ENCODE measurements at regions not wholly inside any gene's neighbourhood (a gene's known extent, or its start where the extent isn't known, plus 50 kb on each side); places are given as distances from the start of the nearest gene placed in this dataset.

- TF ChIP-seq, protein P1, sequence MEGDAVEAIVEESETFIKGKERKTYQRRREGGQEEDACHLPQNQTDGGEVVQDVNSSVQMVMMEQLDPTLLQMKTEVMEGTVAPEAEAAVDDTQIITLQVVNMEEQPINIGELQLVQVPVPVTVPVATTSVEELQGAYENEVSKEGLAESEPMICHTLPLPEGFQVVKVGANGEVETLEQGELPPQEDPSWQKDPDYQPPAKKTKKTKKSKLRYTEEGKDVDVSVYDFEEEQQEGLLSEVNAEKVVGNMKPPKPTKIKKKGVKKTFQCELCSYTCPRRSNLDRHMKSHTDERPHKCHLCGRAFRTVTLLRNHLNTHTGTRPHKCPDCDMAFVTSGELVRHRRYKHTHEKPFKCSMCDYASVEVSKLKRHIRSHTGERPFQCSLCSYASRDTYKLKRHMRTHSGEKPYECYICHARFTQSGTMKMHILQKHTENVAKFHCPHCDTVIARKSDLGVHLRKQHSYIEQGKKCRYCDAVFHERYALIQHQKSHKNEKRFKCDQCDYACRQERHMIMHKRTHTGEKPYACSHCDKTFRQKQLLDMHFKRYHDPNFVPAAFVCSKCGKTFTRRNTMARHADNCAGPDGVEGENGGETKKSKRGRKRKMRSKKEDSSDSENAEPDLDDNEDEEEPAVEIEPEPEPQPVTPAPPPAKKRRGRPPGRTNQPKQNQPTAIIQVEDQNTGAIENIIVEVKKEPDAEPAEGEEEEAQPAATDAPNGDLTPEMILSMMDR (IDR thresholded peaks at IDR 0.05) = no peak
- DNase-seq (ENCODE audit: extremely low spot score, unreplicated experiment) = no peak
- peaks cover 49% of the 10 kb centered on the region for H3K27me3 Mint-ChIP-seq (ENCODE audit: unreplicated experiment)
- H3K36me3 Mint-ChIP-seq (ENCODE audit: unreplicated experiment) = no peaks in the 10 kb centered on the region
- no peaks in the 10 kb centered on the region for H3K4me1 Mint-ChIP-seq (ENCODE audit: unreplicated experiment)
- peaks cover 9% of the 10 kb centered on the region for H3K9me3 Mint-ChIP-seq (ENCODE audit: unreplicated experiment)
- no peak overlapping the region for H3K4me3 Mint-ChIP-seq (ENCODE audit: unreplicated experiment)
- H3K27ac Mint-ChIP-seq (ENCODE audit: unreplicated experiment) = no peak overlapping the region
Measured at GRCh38 chr1:25106352-25106751, 126.0 kb downstream of the SYF2 start.

- TF ChIP-seq, protein P1 (IDR thresholded peaks at IDR 0.05) = no peak
- Mint-ChIP-seq H3K4me1 (ENCODE audit: unreplicated experiment) (no peaks in the 10 kb centered on the region), H3K4me3 (ENCODE audit: unreplicated experiment) (no peak overlapping the region), H3K27ac (ENCODE audit: unreplicated experiment) (no peak overlapping the region), H3K9me3 (ENCODE audit: unreplicated experiment) (peaks cover 9% of the 10 kb centered on the region), H3K36me3 (ENCODE audit: unreplicated experiment) (no peaks in the 10 kb centered on the region), H3K27me3 (ENCODE audit: unreplicated experiment) (peaks cover 47% of the 10 kb centered on the region)
- no peak for DNase-seq (ENCODE audit: extremely low spot score, unreplicated experiment)
Measured at GRCh38 chr1:25105836-25106235, 126.5 kb downstream of the SYF2 start.

DNA sequence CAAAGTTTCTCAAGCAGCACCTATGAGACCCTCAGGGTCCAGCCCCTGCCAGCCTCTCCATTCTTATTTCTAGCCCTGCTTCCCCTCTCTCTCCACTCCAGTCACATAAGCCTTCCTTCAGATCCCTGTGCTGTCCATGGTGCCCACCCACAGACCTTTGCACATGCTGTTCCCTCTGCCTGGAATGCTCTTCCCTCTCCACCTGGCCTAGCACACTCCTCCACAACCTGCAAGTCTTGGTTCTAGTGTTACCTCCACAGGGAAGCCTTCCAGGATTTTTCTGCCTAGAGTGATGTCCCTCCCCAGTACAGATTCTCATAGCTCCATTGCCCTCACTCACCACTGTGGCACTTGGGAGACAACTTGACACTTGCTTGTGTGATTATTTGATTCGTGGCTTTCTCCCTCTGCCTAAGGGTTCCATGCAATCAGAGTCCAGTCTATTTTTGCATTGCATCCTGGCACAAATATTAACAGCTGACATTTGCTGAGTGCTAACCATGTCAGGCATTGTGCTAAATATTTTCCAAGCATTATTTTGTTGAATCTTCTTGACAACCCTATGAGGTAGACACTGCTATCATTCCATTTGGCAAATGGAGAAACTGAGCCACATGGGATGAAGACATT lies 127.3 kb downstream of the SYF2 start:
- H3K4me1 Mint-ChIP-seq (ENCODE audit: unreplicated experiment) = no peaks in the 10 kb centered on the region
- peaks cover 41% of the 10 kb centered on the region for H3K27me3 Mint-ChIP-seq (ENCODE audit: unreplicated experiment)
- DNase-seq (ENCODE audit: extremely low spot score, unreplicated experiment) = no peak
- H3K9me3 Mint-ChIP-seq (ENCODE audit: unreplicated experiment) = peaks cover 9% of the 10 kb centered on the region
- no peaks in the 10 kb centered on the region for H3K36me3 Mint-ChIP-seq (ENCODE audit: unreplicated experiment)
- TF ChIP-seq, protein P1 (IDR thresholded peaks at IDR 0.05) = no peak
- H3K27ac Mint-ChIP-seq (ENCODE audit: unreplicated experiment) = no peak overlapping the region
- H3K4me3 Mint-ChIP-seq (ENCODE audit: unreplicated experiment) = no peak overlapping the region

- no peaks in the 10 kb centered on the region for H3K9me3 Mint-ChIP-seq (ENCODE audit: unreplicated experiment)
- no peak overlapping the region for H3K27ac Mint-ChIP-seq (ENCODE audit: unreplicated experiment)
- H3K27me3 Mint-ChIP-seq (ENCODE audit: unreplicated experiment) = peaks cover 43% of the 10 kb centered on the region
- DNase-seq (ENCODE audit: extremely low spot score, unreplicated experiment) = no peak
- no peaks in the 10 kb centered on the region for H3K36me3 Mint-ChIP-seq (ENCODE audit: unreplicated experiment)
- peaks cover 4% of the 10 kb centered on the region for H3K4me1 Mint-ChIP-seq (ENCODE audit: unreplicated experiment)
- H3K4me3 Mint-ChIP-seq (ENCODE audit: unreplicated experiment) = no peak overlapping the region
- TF ChIP-seq, protein P1 (IDR thresholded peaks at IDR 0.05) = no peak
Measured at GRCh38 chr1:25103164-25103795, 129.0 kb downstream of the SYF2 start.

- H3K4me1 Mint-ChIP-seq (ENCODE audit: unreplicated experiment) = peaks cover 4% of the 10 kb centered on the region
- H3K9me3 Mint-ChIP-seq (ENCODE audit: unreplicated experiment) = no peaks in the 10 kb centered on the region
- no peak for DNase-seq (ENCODE audit: extremely low spot score, unreplicated experiment)
- no peak overlapping the region for H3K4me3 Mint-ChIP-seq (ENCODE audit: unreplicated experiment)
- H3K36me3 Mint-ChIP-seq (ENCODE audit: unreplicated experiment) = no peaks in the 10 kb centered on the region
- no peak overlapping the region for H3K27ac Mint-ChIP-seq (ENCODE audit: unreplicated experiment)
- H3K27me3 Mint-ChIP-seq (ENCODE audit: unreplicated experiment) = peaks cover 57% of the 10 kb centered on the region
- TF ChIP-seq, protein P1 (IDR thresholded peaks at IDR 0.05) = no peak
Measured at GRCh38 chr1:25100151-25100833, 132.0 kb downstream of the SYF2 start.

Data from osteocyte (in vitro differentiated cells).